ENCODE measurements at regions not wholly inside any gene's neighbourhood (a gene's known extent, or its start where the extent isn't known, plus 50 kb on each side); places are given as distances from the start of the nearest gene placed in this dataset.

DNA sequence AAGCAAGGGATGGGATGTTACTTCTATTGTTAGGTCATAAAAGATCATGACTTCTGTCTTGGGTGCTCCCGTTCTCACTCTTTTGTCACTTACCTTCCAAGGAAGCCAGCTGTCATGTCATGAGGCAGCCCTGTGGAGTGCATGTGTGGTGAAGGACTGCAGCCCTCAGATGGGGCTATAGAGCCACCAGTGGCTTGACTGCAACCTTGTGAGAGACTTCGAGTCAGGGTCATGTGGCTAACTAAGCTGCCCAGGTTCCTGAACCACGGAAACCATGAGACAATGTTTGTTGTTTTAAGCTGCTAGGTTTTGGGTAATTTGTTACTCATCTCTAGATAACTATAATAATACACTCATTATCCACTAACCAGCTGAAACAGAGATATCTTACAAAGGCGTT is 477.1 kb downstream of the BTBD3 start:
- TF ChIP-seq, protein P1, sequence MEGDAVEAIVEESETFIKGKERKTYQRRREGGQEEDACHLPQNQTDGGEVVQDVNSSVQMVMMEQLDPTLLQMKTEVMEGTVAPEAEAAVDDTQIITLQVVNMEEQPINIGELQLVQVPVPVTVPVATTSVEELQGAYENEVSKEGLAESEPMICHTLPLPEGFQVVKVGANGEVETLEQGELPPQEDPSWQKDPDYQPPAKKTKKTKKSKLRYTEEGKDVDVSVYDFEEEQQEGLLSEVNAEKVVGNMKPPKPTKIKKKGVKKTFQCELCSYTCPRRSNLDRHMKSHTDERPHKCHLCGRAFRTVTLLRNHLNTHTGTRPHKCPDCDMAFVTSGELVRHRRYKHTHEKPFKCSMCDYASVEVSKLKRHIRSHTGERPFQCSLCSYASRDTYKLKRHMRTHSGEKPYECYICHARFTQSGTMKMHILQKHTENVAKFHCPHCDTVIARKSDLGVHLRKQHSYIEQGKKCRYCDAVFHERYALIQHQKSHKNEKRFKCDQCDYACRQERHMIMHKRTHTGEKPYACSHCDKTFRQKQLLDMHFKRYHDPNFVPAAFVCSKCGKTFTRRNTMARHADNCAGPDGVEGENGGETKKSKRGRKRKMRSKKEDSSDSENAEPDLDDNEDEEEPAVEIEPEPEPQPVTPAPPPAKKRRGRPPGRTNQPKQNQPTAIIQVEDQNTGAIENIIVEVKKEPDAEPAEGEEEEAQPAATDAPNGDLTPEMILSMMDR (IDR thresholded peaks at IDR 0.05; ENCODE audit: insufficient read depth, low read depth, low read length), result no peak
- no peak for TF ChIP-seq EZH2 (IDR thresholded peaks at IDR 0.05; ENCODE audit: insufficient read depth, low read length)
